ENCODE measurements at regions not wholly inside any gene's neighbourhood (a gene's known extent, or its start where the extent isn't known, plus 50 kb on each side); places are given as distances from the start of the nearest gene placed in this dataset.

GRCh38 chr6:23036406-23036983, 467.1 kb downstream of the HDGFL1 start:
- TF ChIP-seq CTCF (CRISPR knock-in tag; IDR thresholded peaks at IDR 0.05) (no peak), ZNF138 (CRISPR knock-in tag; IDR thresholded peaks at IDR 0.05; ENCODE audit: low read depth) (no peak), NFYB (CRISPR knock-in tag; IDR thresholded peaks at IDR 0.05) (no peak), POLR2AphosphoS5 (IDR thresholded peaks at IDR 0.05; ENCODE audit: low read depth, low read length) (no peak), TAF1 (CRISPR knock-in tag; IDR thresholded peaks at IDR 0.05) (no peak)

Data from HepG2 (cell line).